Heart left ventricle (tissue), 16 donors: ENCODE measurements at regions not wholly inside any gene's neighbourhood (a gene's known extent, or its start where the extent isn't known, plus 50 kb on each side); places are given as distances from the start of the nearest gene placed in this dataset.

Experiments used
- ATAC-seq, 4 donors: fragments of 200-7000 bp; cut with Tn5 transposase; one replicate each; pipeline ENCODE4 v1.9.1; 2020 to 2022; ENCODE audit warnings: moderate library complexity in 4 of 4, mild to moderate bottlenecking in 3 of 4, moderate number of reproducible peaks in 1 of 4
- DNase-seq, 5 donors: peaks; one replicate each; pipeline ENCODE4 v3.0.0-alpha.2; 2020
- H3K27ac ChIP-seq, 12 donors: fragments of 200-600 bp; sonication (generic) in 4 of 12; one replicate each; pipeline versions ENCODE4 v1.5.0 to v1.8.0; 2016 to 2022; ENCODE audit warnings: mild to moderate bottlenecking in 2 of 12
- H3K27me3 ChIP-seq, 9 donors: fragments of 200-600 bp; sonication (generic) in 2 of 9; one replicate each; pipeline versions ENCODE4 v1.5.1 to v1.8.0; 2016 to 2022; ENCODE audit warnings: mild to moderate bottlenecking in 3 of 9
- H3K36me3 ChIP-seq, 9 donors: fragments of 200-600 bp; sonication (generic) in 2 of 9; one replicate each; pipeline versions ENCODE4 v1.5.0 to v1.8.0; 2018 to 2022; ENCODE audit warnings: mild to moderate bottlenecking in 2 of 9
- H3K4me1 ChIP-seq, 12 donors: fragments of 200-600 bp; sonication (generic) in 4 of 12; one replicate each; pipeline versions ENCODE4 v1.5.0 to v1.8.0; 2016 to 2022; ENCODE audit warnings: mild to moderate bottlenecking in 3 of 12
- H3K4me3 ChIP-seq, 12 donors: fragments of 200-600 bp; sonication (generic) in 4 of 12; one replicate each; pipeline versions ENCODE4 v1.5.0 to v1.8.0; 2017 to 2022; ENCODE audit warnings: mild to moderate bottlenecking in 9 of 12, moderate library complexity in 4 of 12
- H3K9me3 ChIP-seq, 12 donors: fragments of 200-600 bp; sonication (generic) in 4 of 12; one replicate each; pipeline versions ENCODE4 v1.5.0 to v1.8.0; 2016 to 2022; ENCODE audit warnings: mild to moderate bottlenecking in 1 of 12
- POLR2A ChIP-seq, 2 donors: fragments of 450-650 bp; IDR thresholded peaks; one replicate each; pipeline ENCODE4 v1.6.1; 2017; ENCODE audit warnings: antibody characterized with exemption in 2 of 2, mild to moderate bottlenecking in 2 of 2, moderate library complexity in 2 of 2
- WGBS, 4 donors: extraction: QIAGEN DNeasy Blood & Tissue Kit in 2 of 4; methylation state at CpG; one replicate each; pipeline versions ENCODE4 v1.1.5 to v1.1.7; 2013 to 2018; 5-methylcytosine and 5-hydroxymethylcytosine counted together
- intact Hi-C, 10 donors: fragments of 100-400 bp; cut with DNase I; formaldehyde crosslinking; loops; one replicate each; pipeline versions ENCODE4 v1.11.1 to v1.14.2; 2022
- TF ChIP-seq, protein P1 (sequence below), 12 donors: fragments of 200-600 bp; sonication (generic) in 4 of 12; IDR thresholded peaks; one replicate each; pipeline versions ENCODE4 v1.5.0 to v1.8.0; 2018 to 2022; ENCODE audit warnings: antibody characterized with exemption in 12 of 12, mild to moderate bottlenecking in 5 of 12
- donor health status: ischemic (EF 13 %, LVEDD 7.1; RV severe dilation, severe dysfunction).
- donor health status: healthy with polysubstance abuse.
- donor health status: DM: no; HTN: yes; CAD: no.
- donor health status: DM: no; HTN: no; CAD: no.
- donor health status: ischemic (EF 25% LVEDD 6.9; RV normal size, moderate dysfunction).
- donor health status: ischemic (EF 25% LVEDD 5.7; RV mildly dilated, moderate dysfunction).
- donor health status: healthy.
- donor health status: DM: yes; HTN: yes; CAD: no.
- donor health status: ischemic (EF 35%, LVEDD 5.7; RV mildly dilated, moderate dysfunction).
- donor health status: nonischemic (EF 11% LVEDD 7.7; RV severe dilation, severe dysfunction).
- donor health status: DM: yes; HTN: yes; CAD: no.
- donor health status: PGD.
- donor health status: ischemic (EF 29% LVEDD 5.4; RV normal size, mild dysfunction).
- donor health status: nonischemic (EF 23%, LVEDD 6.1; RV moderate dilation, normal function).

DNA sequence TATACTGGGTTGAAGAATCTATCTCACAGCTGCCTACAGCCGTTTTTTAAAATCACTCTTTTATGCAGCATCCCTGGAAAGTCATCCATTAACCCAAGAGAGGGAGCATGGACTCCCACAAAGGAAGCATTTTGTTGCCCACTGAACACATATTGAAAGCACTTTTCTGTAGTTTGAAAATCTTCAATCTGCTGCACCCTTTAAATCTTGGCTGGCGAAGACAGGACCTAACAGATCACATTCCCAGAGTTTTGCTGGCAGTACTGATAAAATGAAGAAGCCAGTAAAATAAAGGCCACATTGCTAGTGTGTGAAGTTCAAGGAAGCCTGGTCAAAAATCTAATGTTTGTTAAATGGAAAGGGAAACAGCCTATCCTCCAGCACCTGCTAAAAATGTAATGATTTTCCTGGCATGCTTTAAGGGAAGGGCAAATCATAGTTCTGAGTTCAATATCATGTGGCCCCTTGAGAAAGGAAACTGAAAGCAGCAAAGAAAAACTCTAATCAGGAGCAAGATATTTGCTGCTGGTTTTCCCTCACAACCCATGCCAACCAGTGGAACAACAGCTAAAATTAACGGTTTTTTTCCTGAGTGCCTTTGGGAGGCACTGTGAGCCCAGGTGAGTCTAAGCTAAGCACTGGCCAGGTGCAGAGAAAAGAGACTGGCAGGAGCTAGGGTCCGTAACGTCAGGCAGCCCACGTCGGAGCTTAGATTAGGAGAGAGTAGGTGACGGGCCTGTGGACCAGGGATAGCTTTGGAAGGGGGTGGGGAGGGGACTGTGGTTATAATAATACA lies 97.9 kb upstream of the PALS2 start:
- H3K4me1 ChIP-seq, result peaks cover 0 to 27% (median 0%) of the 10 kb centered on the region in 12 donors
- no peak for TF ChIP-seq POLR2A (IDR thresholded peaks at IDR 0.05)
- TF ChIP-seq, protein P1, sequence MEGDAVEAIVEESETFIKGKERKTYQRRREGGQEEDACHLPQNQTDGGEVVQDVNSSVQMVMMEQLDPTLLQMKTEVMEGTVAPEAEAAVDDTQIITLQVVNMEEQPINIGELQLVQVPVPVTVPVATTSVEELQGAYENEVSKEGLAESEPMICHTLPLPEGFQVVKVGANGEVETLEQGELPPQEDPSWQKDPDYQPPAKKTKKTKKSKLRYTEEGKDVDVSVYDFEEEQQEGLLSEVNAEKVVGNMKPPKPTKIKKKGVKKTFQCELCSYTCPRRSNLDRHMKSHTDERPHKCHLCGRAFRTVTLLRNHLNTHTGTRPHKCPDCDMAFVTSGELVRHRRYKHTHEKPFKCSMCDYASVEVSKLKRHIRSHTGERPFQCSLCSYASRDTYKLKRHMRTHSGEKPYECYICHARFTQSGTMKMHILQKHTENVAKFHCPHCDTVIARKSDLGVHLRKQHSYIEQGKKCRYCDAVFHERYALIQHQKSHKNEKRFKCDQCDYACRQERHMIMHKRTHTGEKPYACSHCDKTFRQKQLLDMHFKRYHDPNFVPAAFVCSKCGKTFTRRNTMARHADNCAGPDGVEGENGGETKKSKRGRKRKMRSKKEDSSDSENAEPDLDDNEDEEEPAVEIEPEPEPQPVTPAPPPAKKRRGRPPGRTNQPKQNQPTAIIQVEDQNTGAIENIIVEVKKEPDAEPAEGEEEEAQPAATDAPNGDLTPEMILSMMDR (IDR thresholded peaks at IDR 0.05), result no peak
- H3K27ac ChIP-seq, result no peak overlapping the region
- peaks cover 0 to 5% (median 0%) of the 10 kb centered on the region in 9 donors for H3K27me3 ChIP-seq
- no peaks in the 10 kb centered on the region for H3K36me3 ChIP-seq
- intact Hi-C loops, result no loop called here
- no peak for ATAC-seq
- no peak for DNase-seq
- WGBS, 4 donors, result 49 to 61% (median 58%) methylated on average over 8 of the region's 8 CpGs
- H3K4me3 ChIP-seq, result no peak overlapping the region
- H3K9me3 ChIP-seq, result no peaks in the 10 kb centered on the region

DNA sequence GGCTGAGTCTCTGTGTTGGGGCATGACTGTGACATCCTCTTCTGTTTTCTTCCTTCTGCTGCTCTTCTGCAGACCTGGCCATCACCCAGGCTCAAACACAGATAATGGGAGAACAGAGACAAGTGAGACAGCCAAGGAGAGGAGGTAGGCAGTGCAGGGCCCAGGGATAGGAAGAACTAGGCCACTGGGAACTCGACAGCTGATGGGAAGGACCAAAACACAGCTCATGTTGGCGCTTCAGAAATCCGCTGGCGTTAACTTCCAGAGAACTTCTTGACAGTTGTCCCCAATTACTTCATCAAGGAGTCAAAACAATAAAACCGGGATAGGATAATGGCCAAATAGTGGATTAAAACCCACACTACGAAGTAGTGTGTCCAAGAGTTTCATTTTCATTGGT lies 97.0 kb upstream of the PALS2 start:
- intact Hi-C loops, result no loop called here
- Histone ChIP-seq H3K9me3 (no peaks in the 10 kb centered on the region), H3K4me1 (peaks cover 0 to 27% (median 0%) of the 10 kb centered on the region in 12 donors), H3K27ac (no peak overlapping the region), H3K27me3 (peaks cover 0 to 5% (median 0%) of the 10 kb centered on the region in 9 donors), H3K4me3 (no peak overlapping the region), H3K36me3 (no peaks in the 10 kb centered on the region)
- ATAC-seq, result no peak
- TF ChIP-seq, protein P1 (IDR thresholded peaks at IDR 0.05), result no peak
- no peak for TF ChIP-seq POLR2A (IDR thresholded peaks at IDR 0.05)
- 84 to 86% (median 84%) methylated on average over 6 of the region's 6 CpGs for WGBS, 4 donors
- DNase-seq, result no peak

DNA sequence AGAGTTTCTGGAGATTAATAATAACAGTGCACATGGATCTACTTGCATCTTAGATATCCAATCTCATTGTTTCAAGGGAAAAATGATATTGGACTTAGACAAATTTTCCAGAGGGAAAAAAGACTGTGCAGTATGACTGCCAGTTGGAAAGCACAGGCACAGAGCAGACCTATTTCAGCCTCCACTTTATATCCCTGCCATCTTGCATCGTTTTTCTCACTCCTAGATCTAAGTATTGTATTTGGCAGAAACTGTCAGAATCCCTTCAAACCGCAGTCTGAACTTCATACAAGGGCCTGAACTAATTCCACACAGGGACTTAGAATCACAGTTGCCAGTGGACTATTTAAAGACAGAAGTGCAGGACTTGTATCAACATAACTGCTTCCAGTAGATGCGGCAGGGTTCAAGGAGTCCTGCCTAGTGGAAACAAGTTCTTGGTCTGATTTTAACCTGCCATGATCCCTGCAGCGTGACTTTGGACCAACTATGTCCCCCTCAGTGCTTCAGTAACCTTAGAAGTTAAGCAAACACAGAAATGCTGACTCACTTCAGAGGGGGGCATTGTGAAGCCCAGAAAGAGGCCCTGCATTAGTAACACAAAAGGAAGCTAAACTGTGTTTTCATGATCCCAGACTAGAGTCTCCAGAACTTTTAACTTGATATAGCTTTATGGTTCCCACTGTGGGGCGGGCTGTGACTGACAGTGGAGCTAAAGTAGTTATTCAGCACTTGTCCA lies 95.7 kb upstream of the PALS2 start:
- H3K36me3 ChIP-seq, result no peaks in the 10 kb centered on the region
- no peaks in the 10 kb centered on the region for H3K9me3 ChIP-seq
- peaks cover 0 to 5% (median 0%) of the 10 kb centered on the region in 9 donors for H3K27me3 ChIP-seq
- 45 to 52% (median 48%) methylated on average over 5 of the region's 5 CpGs for WGBS, 4 donors
- H3K4me1 ChIP-seq, result peaks cover 0 to 27% (median 0%) of the 10 kb centered on the region in 12 donors
- DNase-seq, result peak in 1 of 5 donors; percentile 25
- no peak overlapping the region for H3K4me3 ChIP-seq
- ATAC-seq, result peak; percentile 57 to 78 (median 64)
- TF ChIP-seq POLR2A (IDR thresholded peaks at IDR 0.05), result no peak
- TF ChIP-seq, protein P1 (IDR thresholded peaks at IDR 0.05), result no peak
- intact Hi-C loops, result no loop called here
- peak overlapping the region in 3 of 12 donors; percentile 24 to 27 (median 24) for H3K27ac ChIP-seq

DNA sequence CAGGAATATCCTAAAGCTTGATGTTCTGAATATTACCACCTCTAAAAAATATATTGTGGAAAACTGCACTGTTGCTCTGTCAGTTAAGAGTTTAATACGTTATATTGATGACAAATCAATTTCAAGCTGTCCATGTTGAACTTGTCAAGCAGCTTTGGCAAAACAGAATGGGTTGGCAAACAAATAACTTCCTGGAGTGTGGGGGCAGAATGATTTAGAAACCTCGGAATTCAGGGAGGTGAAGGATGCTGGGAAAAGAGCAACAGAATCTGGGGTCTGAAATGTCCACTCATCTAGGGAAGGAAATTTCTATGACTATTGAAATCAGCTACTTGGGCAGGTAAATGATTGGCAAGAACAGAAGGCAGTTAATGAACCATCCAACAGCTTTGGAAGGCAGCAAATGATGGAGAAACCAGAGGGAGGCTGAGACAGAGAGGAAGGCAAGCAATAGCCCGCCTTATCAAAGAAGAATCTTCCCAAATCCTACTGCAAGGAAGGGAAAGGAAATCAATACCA lies 95.1 kb upstream of the PALS2 start:
- peaks cover 0 to 5% (median 0%) of the 10 kb centered on the region in 9 donors for H3K27me3 ChIP-seq
- intact Hi-C loops, result no loop called here
- H3K9me3 ChIP-seq, result no peaks in the 10 kb centered on the region
- no peak overlapping the region for H3K4me3 ChIP-seq
- no peak for ATAC-seq
- 62 to 65% (median 63%) methylated on average over 3 of the region's 3 CpGs for WGBS, 4 donors
- no peaks in the 10 kb centered on the region for H3K36me3 ChIP-seq
- TF ChIP-seq, protein P1 (IDR thresholded peaks at IDR 0.05), result no peak
- TF ChIP-seq POLR2A (IDR thresholded peaks at IDR 0.05), result no peak
- no peak for DNase-seq
- no peak overlapping the region for H3K27ac ChIP-seq
- H3K4me1 ChIP-seq, result peaks cover 0 to 27% (median 0%) of the 10 kb centered on the region in 12 donors
